C4-2B (cell line): ENCODE measurements at regions not wholly inside any gene's neighbourhood (a gene's known extent, or its start where the extent isn't known, plus 50 kb on each side); places are given as distances from the start of the nearest gene placed in this dataset.

Source experiments
- ZFX ChIP-seq: fragments of 450-650 bp; IDR thresholded peaks from 2 replicates; pipeline ENCODE4 v1.6.1; 2017
- TF ChIP-seq, protein P1 (sequence below): fragments of 450-650 bp; conservative IDR thresholded peaks from 2 replicates; pipeline ENCODE4 v1.5.1; 2017; ENCODE audit warnings: mild to moderate bottlenecking

DNA sequence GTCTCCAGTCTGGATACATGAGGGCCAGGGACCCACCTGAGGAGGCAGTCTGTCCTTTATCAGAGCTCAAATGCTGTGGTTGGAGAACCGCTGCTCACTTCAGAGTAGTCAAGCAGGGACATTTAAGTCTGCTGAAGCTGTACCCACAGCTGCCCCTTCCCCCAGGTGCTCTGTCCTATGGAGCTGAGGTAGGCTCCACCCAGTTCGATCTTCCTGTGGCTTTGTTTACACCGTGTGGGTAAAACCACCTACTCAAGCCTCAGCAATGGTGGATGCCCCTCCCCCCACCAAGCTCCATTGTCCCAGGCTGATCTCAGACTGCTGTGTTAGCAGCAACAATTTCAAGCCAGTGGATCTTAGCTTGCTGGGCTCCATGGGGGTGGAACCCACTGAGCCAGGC lies 731.4 kb upstream of the HS6ST1 start:
- TF ChIP-seq, protein P1, sequence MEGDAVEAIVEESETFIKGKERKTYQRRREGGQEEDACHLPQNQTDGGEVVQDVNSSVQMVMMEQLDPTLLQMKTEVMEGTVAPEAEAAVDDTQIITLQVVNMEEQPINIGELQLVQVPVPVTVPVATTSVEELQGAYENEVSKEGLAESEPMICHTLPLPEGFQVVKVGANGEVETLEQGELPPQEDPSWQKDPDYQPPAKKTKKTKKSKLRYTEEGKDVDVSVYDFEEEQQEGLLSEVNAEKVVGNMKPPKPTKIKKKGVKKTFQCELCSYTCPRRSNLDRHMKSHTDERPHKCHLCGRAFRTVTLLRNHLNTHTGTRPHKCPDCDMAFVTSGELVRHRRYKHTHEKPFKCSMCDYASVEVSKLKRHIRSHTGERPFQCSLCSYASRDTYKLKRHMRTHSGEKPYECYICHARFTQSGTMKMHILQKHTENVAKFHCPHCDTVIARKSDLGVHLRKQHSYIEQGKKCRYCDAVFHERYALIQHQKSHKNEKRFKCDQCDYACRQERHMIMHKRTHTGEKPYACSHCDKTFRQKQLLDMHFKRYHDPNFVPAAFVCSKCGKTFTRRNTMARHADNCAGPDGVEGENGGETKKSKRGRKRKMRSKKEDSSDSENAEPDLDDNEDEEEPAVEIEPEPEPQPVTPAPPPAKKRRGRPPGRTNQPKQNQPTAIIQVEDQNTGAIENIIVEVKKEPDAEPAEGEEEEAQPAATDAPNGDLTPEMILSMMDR, result no peak
- no peak for TF ChIP-seq ZFX
